Peyer's patch (tissue), 4 donors: ENCODE measurements at regions not wholly inside any gene's neighbourhood (a gene's known extent, or its start where the extent isn't known, plus 50 kb on each side); places are given as distances from the start of the nearest gene placed in this dataset.

Experiments
- DNase-seq, 3 donors: peaks; one replicate each; pipeline ENCODE4 v3.0.0-alpha.2; 2017 to 2019
- H3K27ac ChIP-seq, 4 donors: fragments of 200-600 bp; sonication (generic); one replicate each; pipeline ENCODE4 v1.5.1; 2016 to 2019
- H3K27me3 ChIP-seq, 2 donors: fragments of 200-600 bp; sonication (generic); one replicate each; pipeline ENCODE4 v1.5.1; 2019
- H3K36me3 ChIP-seq, 3 donors: fragments of 200-600 bp; sonication (generic); one replicate each; pipeline ENCODE4 v1.5.1; 2016 to 2019
- H3K4me1 ChIP-seq, 4 donors: fragments of 200-600 bp; sonication (generic); one replicate each; pipeline ENCODE4 v1.5.1; 2016 to 2019
- H3K4me3 ChIP-seq, 4 donors: fragments of 200-600 bp; sonication (generic); 1 replicate in 3 of 4; 2 replicates in 1 of 4; pipeline ENCODE4 v1.5.1; 2016 to 2019; ENCODE audit warnings: mild to moderate bottlenecking in 1 of 4
- H3K9me3 ChIP-seq, 4 donors: fragments of 200-600 bp; sonication (generic); one replicate each; pipeline ENCODE4 v1.5.1; 2016 to 2019; ENCODE audit warnings: mild to moderate bottlenecking in 1 of 4
- POLR2A ChIP-seq, 2 donors: fragments of 450-650 bp; IDR thresholded peaks; one replicate each; pipeline ENCODE4 v1.5.1; 2017; ENCODE audit warnings: antibody characterized with exemption in 2 of 2, mild to moderate bottlenecking in 2 of 2, moderate library complexity in 2 of 2
- TF ChIP-seq, protein P1 (sequence below), 6 experiments: fragments of 450-650 bp in 4 of 6; fragments of 200-600 bp in 2 of 6; sonication (generic) in 1 of 6; IDR thresholded peaks; one replicate each; pipeline ENCODE4 v1.5.1; 2017 to 2019; ENCODE audit warnings: antibody characterized with exemption in 6 of 6, mild to moderate bottlenecking in 3 of 6, moderate library complexity in 1 of 6

DNA sequence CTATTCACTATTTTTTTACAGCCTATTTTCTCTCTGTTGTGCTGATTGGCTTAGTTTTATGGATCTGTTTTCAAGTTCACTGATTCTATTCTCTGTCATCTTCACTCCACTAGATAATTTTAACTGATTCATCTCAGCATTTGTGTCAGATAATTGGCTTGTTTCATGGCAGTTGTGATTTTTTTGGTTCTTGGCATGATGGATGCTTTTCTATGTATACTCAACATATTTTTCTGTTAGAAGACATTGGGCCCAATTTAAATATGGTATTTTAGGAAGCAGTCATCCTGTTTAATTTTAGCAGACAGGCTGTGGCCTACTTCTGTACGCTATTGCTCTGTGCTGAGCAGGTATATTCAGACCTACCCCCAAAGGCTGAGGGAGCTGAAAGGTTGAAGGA, 1865.3 kb upstream of the ACO1 start:
- Histone ChIP-seq H3K27ac (no peak overlapping the region), H3K27me3 (no peaks in the 10 kb centered on the region), H3K36me3 (no peaks in the 10 kb centered on the region), H3K4me1 (no peaks in the 10 kb centered on the region), H3K4me3 (no peak overlapping the region), H3K9me3 (no peaks in the 10 kb centered on the region)
- TF ChIP-seq POLR2A (IDR thresholded peaks at IDR 0.05) = no peak
- TF ChIP-seq, protein P1, sequence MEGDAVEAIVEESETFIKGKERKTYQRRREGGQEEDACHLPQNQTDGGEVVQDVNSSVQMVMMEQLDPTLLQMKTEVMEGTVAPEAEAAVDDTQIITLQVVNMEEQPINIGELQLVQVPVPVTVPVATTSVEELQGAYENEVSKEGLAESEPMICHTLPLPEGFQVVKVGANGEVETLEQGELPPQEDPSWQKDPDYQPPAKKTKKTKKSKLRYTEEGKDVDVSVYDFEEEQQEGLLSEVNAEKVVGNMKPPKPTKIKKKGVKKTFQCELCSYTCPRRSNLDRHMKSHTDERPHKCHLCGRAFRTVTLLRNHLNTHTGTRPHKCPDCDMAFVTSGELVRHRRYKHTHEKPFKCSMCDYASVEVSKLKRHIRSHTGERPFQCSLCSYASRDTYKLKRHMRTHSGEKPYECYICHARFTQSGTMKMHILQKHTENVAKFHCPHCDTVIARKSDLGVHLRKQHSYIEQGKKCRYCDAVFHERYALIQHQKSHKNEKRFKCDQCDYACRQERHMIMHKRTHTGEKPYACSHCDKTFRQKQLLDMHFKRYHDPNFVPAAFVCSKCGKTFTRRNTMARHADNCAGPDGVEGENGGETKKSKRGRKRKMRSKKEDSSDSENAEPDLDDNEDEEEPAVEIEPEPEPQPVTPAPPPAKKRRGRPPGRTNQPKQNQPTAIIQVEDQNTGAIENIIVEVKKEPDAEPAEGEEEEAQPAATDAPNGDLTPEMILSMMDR (IDR thresholded peaks at IDR 0.05) = no peak
- DNase-seq = no peak

DNA sequence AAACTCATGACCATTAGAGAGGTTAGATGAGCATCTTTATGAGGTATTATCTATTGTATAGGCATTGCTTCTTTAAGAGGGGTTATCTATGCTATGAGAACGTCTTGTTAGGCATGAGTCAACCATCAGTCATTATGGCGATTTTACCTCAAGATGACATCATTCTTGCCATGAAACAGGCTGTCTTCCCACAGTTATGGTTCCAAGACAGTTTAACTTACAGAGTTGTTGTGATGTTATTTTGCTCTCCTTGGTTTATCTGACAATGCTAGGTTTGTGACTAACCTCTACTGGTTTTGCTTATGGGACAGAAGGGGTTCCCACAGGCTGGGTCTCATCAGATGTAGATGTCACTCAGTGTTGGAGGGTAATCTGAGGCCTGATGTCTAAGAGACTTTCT, 1864.7 kb upstream of the ACO1 start:
- TF ChIP-seq POLR2A (IDR thresholded peaks at IDR 0.05) = no peak
- TF ChIP-seq, protein P1 (IDR thresholded peaks at IDR 0.05) = no peak
- Histone ChIP-seq H3K36me3 (no peaks in the 10 kb centered on the region), H3K9me3 (no peaks in the 10 kb centered on the region), H3K4me1 (no peaks in the 10 kb centered on the region), H3K27me3 (no peaks in the 10 kb centered on the region), H3K27ac (no peak overlapping the region), H3K4me3 (no peak overlapping the region)
- DNase-seq = no peak

DNA sequence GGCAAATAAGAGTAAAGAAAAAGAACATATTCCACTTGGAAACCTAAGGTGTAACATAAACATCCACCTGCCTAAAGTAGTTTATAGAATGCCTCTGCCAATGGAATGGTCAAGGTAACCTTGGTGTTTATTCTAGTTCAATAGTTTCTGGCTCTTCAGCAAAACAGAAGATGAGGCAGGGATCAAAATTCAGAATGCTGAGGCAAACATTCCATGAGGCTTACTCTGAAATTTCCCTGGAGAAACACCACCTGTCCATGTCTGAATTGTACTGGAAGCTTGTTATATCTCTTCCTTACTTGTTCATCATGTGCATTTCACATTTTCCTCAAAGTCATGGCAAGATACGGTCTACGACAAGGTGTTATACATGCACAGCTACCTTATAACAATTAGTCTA, 1862.4 kb upstream of the ACO1 start:
- DNase-seq = no peak
- no peak overlapping the region for H3K4me3 ChIP-seq
- TF ChIP-seq, protein P1 (IDR thresholded peaks at IDR 0.05) = no peak
- no peak for TF ChIP-seq POLR2A (IDR thresholded peaks at IDR 0.05)
- no peaks in the 10 kb centered on the region for H3K9me3 ChIP-seq
- H3K27me3 ChIP-seq = no peaks in the 10 kb centered on the region
- no peaks in the 10 kb centered on the region for H3K36me3 ChIP-seq
- no peaks in the 10 kb centered on the region for H3K4me1 ChIP-seq
- no peak overlapping the region for H3K27ac ChIP-seq

DNA sequence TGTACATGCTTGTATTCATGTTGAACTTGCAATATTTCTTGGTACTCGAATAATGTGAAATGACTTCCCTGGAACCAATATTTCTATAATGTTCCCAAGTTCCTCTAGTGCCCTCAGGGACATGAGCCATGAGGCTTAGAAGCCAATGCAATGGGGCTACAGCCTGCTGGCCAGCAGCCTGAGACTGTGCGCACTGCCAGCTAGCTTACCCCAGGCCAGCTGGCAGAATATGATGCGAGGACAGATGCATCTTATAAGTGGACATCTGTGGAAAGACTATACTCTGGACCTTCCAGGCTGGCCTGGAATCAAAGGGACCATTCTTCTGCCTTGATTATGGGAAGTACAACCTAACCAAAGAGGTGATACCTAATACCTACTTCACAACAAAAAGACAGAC, 1862.0 kb upstream of the ACO1 start:
- Histone ChIP-seq H3K4me1 (no peaks in the 10 kb centered on the region), H3K36me3 (no peaks in the 10 kb centered on the region), H3K9me3 (no peaks in the 10 kb centered on the region), H3K27me3 (no peaks in the 10 kb centered on the region), H3K4me3 (no peak overlapping the region), H3K27ac (no peak overlapping the region)
- no peak for TF ChIP-seq POLR2A (IDR thresholded peaks at IDR 0.05)
- TF ChIP-seq, protein P1 (IDR thresholded peaks at IDR 0.05) = no peak
- no peak for DNase-seq

DNA sequence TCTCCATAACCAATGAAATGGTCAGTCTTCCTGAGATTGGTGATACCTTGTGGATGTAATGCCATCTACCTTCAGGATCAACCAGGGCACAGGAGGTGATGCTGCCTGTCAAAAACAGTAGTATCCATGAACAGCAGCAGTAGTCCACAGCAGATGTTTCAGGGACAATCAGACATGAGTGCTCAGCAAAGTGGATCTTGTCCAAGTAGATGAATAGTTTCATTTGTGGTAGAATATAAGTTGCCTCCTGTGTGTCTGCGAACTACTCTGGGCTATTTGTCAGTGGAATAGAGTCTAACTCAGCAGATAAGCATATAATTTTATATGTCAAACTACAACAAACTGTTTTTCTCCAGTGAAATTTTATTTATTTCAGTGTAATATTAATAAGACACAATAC, 1860.1 kb upstream of the ACO1 start:
- Histone ChIP-seq H3K4me3 (no peak overlapping the region), H3K4me1 (no peaks in the 10 kb centered on the region), H3K27me3 (no peaks in the 10 kb centered on the region), H3K9me3 (no peaks in the 10 kb centered on the region), H3K36me3 (no peaks in the 10 kb centered on the region), H3K27ac (no peak overlapping the region)
- TF ChIP-seq, protein P1 (IDR thresholded peaks at IDR 0.05) = no peak
- no peak for TF ChIP-seq POLR2A (IDR thresholded peaks at IDR 0.05)
- no peak for DNase-seq

DNA sequence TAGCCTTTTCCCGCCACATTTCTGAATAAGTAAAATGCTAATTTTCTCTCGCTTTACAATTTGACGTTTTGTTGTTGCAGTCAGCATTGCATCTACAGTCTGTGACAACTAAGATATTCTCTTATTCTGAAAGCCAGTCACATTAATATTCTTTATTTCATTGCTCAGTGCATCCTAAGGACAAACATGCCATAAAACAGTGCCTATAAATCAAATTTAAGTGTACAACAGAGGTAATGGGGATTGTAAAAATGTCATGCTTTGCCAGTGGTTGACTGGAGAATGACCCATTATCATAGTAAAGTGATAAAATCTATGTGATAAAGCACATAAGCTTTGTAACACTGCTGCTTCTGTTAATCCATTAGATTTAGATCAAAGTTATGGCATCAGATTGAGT, 1850.0 kb upstream of the ACO1 start:
- DNase-seq = no peak
- H3K36me3 ChIP-seq = no peaks in the 10 kb centered on the region
- H3K27ac ChIP-seq = no peak overlapping the region
- TF ChIP-seq, protein P1 (IDR thresholded peaks at IDR 0.05) = no peak
- no peak for TF ChIP-seq POLR2A (IDR thresholded peaks at IDR 0.05)
- H3K27me3 ChIP-seq = no peaks in the 10 kb centered on the region
- no peaks in the 10 kb centered on the region for H3K4me1 ChIP-seq
- H3K9me3 ChIP-seq = no peaks in the 10 kb centered on the region
- no peak overlapping the region for H3K4me3 ChIP-seq
